LoVo (cell line): ENCODE measurements at regions not wholly inside any gene's neighbourhood (a gene's known extent, or its start where the extent isn't known, plus 50 kb on each side); places are given as distances from the start of the nearest gene placed in this dataset.
"Not testable (repeated sequence)": the region's sequence is repeated elsewhere in the genome, so short reads cannot be mapped to it uniquely, and the experiment has no call there.

ENCODE experiments used
- DNase-seq: peaks from one replicate; pipeline ENCODE4 v3.0.0-alpha.2; 2016; ENCODE audit warnings: low spot score

GRCh38 chr5:21482983-21483650 lies 1370.0 kb downstream of the CDH12 start:
- DNase-seq: not testable (repeated sequence)

GRCh38 chr5:21482522-21482921 lies 1370.6 kb downstream of the CDH12 start:
- not testable (repeated sequence) for DNase-seq

GRCh38 chr5:21481320-21482270 lies 1371.5 kb downstream of the CDH12 start:
- not testable (repeated sequence) for DNase-seq

- DNase-seq: not testable (repeated sequence)
Observed at GRCh38 chr5:21480054-21480453, 1373.1 kb downstream of the CDH12 start.

GRCh38 chr5:21473981-21474380 lies 1379.2 kb downstream of the CDH12 start:
- not testable (repeated sequence) for DNase-seq

- DNase-seq: not testable (repeated sequence)
Observed at GRCh38 chr5:21473436-21473835, 1379.7 kb downstream of the CDH12 start.

- not testable (repeated sequence) for DNase-seq
Observed at GRCh38 chr5:21471691-21472090, 1381.5 kb downstream of the CDH12 start.

GRCh38 chr5:21469523-21470101 lies 1383.5 kb downstream of the CDH12 start:
- peak; percentile 7 for DNase-seq

- DNase-seq: not testable (repeated sequence)
Observed at GRCh38 chr5:21467544-21467943, 1385.6 kb downstream of the CDH12 start.

- not testable (repeated sequence) for DNase-seq
Observed at GRCh38 chr5:21459744-21460073, 1393.4 kb downstream of the CDH12 start.

GRCh38 chr5:21452449-21452848 lies 1400.7 kb downstream of the CDH12 start:
- no peak for DNase-seq

GRCh38 chr5:21432646-21433045 lies 1420.5 kb downstream of the CDH12 start:
- no peak for DNase-seq

GRCh38 chr5:21424907-21425306 lies 1428.2 kb downstream of the CDH12 start:
- no peak for DNase-seq

GRCh38 chr5:21419383-21419782 lies 1431.4 kb upstream of the CDH18 start:
- DNase-seq: no peak

GRCh38 chr5:21402089-21402488 lies 1414.1 kb upstream of the CDH18 start:
- DNase-seq: not testable (repeated sequence)

GRCh38 chr5:21398511-21398910 lies 1410.5 kb upstream of the CDH18 start:
- no peak for DNase-seq

- no peak for DNase-seq
Observed at GRCh38 chr5:21397693-21398092, 1409.7 kb upstream of the CDH18 start.

- DNase-seq: no peak
Observed at GRCh38 chr5:21391506-21391905, 1403.5 kb upstream of the CDH18 start.

- not testable (repeated sequence) for DNase-seq
Observed at GRCh38 chr5:21360754-21361153, 1372.8 kb upstream of the CDH18 start.

GRCh38 chr5:21341948-21342261 lies 1353.9 kb upstream of the CDH18 start:
- DNase-seq: not testable (repeated sequence)

GRCh38 chr5:21341203-21341947 lies 1353.4 kb upstream of the CDH18 start:
- DNase-seq: not testable (repeated sequence)

- DNase-seq: not testable (repeated sequence)
Observed at GRCh38 chr5:21340233-21340632, 1352.2 kb upstream of the CDH18 start.
